K562 (cell line): ENCODE measurements at regions not wholly inside any gene's neighbourhood (a gene's known extent, or its start where the extent isn't known, plus 50 kb on each side); places are given as distances from the start of the nearest gene placed in this dataset.

ENCODE experiments used
- DPF2 ChIP-seq: fragments of 450-650 bp; IDR thresholded peaks from 2 replicates; pipeline ENCODE4 v1.6.1; 2016
- FOXA3 ChIP-seq, 2 experiments: fragments of 450-650 bp in 1 of 2; sonication (generic) in 1 of 2; formaldehyde crosslinking; IDR thresholded peaks in 1 of 2; conservative IDR thresholded peaks in 1 of 2; 2 replicates each; pipeline versions ENCODE4 v1.4.0 to v1.8.0; 2020 to 2022; ENCODE audit warnings: mild to moderate bottlenecking in 2 of 2, missing genetic modification reagents in 1 of 2
- ILF3 ChIP-seq: fragments of 450-650 bp; IDR thresholded peaks from 2 replicates; pipeline ENCODE4 v1.6.1; 2018; ENCODE audit warnings: antibody characterized with exemption, mild to moderate bottlenecking, moderate library complexity, borderline replicate concordance
- KDM1A ChIP-seq, 2 experiments: fragments of 450-650 bp; IDR thresholded peaks; 2 replicates each; pipeline ENCODE4 v1.6.1; 2016; ENCODE audit warnings: mild to moderate bottlenecking in 2 of 2
- MAFF ChIP-seq: IDR thresholded peaks from 2 replicates; pipeline ENCODE4 v1.6.1; 2012; ENCODE audit warnings: low read length, improper control_type of control experiment
- SMARCA4 ChIP-seq: fragments of 450-650 bp; IDR thresholded peaks from 2 replicates; pipeline ENCODE4 v1.6.1; 2016
- TCF7L2 ChIP-seq: fragments of 150-350 bp; IDR thresholded peaks from 2 replicates; pipeline ENCODE4 v1.6.1; 2016; ENCODE audit warnings: low read depth, mild to moderate bottlenecking, low read length, moderate library complexity
- U2AF1 ChIP-seq: fragments of 200-400 bp; formaldehyde crosslinking; optimal IDR thresholded peaks from 2 replicates; pipeline ENCODE3; 2017; ENCODE audit warnings: mild to moderate bottlenecking, low read depth, low read length, moderate library complexity
- TF ChIP-seq, protein P1 (sequence below): fragments of 200-600 bp; sonication (generic); IDR thresholded peaks from one replicate; pipeline ENCODE4 v1.6.1; 2012; ENCODE audit warnings: mild to moderate bottlenecking, low read depth, low read length, inconsistent platforms
- TF ChIP-seq, protein P2 (sequence below), 3 experiments: IDR thresholded peaks in 2 of 3; conservative IDR thresholded peaks in 1 of 3; 2 replicates each; pipeline ENCODE4 v1.5.1; 2011 to 2012; ENCODE audit warnings: low read length in 3 of 3, mild to moderate bottlenecking in 3 of 3, control low read depth in 2 of 3, improper control_type of control experiment in 1 of 3, inconsistent platforms in 1 of 3, low read depth in 1 of 3, mixed read lengths in 1 of 3, moderate library complexity in 1 of 3; ENCODE audit not compliant: insufficient read depth in 2 of 3
- TF ChIP-seq, protein P3 (sequence below): IDR thresholded peaks from 3 replicates; pipeline ENCODE4 v1.6.1; 2011; ENCODE audit warnings: borderline replicate concordance, mild to moderate bottlenecking; ENCODE audit not compliant: insufficient read length, insufficient read depth

DNA sequence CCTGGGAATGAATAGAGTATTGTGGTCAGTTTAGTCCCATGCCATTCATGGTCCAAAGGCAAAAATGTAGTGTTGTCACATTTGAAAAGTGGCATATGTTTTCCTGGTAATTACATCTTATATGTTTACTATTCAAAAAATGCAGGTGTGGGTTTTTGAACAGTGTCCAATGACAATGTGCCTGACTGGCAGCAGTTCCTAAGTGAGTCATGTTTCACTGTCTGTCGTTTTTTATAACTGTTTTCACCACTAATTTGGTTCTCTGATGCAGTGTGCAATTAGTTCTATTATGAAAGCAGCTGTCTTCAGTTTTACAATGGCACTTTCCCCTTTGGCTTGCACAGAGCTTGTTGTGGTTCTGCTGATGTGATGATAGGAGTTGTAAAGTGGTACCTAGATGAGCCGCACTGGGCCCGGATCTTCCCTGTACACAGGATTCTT is 162.3 kb downstream of the SEM1 start:
- TF ChIP-seq SMARCA4 (no peak), DPF2 (no peak), ILF3 (no peak), KDM1A (IDR thresholded peaks at IDR 0.05) (no peak), TCF7L2 (no peak), FOXA3 (CRISPR knock-in tag; conservative IDR thresholded peaks at IDR 0.05 in 1 of 2, IDR thresholded peaks at IDR 0.05 in 1 of 2) (no peak), U2AF1 (no peak), MAFF (no peak)
- TF ChIP-seq, protein P1, sequence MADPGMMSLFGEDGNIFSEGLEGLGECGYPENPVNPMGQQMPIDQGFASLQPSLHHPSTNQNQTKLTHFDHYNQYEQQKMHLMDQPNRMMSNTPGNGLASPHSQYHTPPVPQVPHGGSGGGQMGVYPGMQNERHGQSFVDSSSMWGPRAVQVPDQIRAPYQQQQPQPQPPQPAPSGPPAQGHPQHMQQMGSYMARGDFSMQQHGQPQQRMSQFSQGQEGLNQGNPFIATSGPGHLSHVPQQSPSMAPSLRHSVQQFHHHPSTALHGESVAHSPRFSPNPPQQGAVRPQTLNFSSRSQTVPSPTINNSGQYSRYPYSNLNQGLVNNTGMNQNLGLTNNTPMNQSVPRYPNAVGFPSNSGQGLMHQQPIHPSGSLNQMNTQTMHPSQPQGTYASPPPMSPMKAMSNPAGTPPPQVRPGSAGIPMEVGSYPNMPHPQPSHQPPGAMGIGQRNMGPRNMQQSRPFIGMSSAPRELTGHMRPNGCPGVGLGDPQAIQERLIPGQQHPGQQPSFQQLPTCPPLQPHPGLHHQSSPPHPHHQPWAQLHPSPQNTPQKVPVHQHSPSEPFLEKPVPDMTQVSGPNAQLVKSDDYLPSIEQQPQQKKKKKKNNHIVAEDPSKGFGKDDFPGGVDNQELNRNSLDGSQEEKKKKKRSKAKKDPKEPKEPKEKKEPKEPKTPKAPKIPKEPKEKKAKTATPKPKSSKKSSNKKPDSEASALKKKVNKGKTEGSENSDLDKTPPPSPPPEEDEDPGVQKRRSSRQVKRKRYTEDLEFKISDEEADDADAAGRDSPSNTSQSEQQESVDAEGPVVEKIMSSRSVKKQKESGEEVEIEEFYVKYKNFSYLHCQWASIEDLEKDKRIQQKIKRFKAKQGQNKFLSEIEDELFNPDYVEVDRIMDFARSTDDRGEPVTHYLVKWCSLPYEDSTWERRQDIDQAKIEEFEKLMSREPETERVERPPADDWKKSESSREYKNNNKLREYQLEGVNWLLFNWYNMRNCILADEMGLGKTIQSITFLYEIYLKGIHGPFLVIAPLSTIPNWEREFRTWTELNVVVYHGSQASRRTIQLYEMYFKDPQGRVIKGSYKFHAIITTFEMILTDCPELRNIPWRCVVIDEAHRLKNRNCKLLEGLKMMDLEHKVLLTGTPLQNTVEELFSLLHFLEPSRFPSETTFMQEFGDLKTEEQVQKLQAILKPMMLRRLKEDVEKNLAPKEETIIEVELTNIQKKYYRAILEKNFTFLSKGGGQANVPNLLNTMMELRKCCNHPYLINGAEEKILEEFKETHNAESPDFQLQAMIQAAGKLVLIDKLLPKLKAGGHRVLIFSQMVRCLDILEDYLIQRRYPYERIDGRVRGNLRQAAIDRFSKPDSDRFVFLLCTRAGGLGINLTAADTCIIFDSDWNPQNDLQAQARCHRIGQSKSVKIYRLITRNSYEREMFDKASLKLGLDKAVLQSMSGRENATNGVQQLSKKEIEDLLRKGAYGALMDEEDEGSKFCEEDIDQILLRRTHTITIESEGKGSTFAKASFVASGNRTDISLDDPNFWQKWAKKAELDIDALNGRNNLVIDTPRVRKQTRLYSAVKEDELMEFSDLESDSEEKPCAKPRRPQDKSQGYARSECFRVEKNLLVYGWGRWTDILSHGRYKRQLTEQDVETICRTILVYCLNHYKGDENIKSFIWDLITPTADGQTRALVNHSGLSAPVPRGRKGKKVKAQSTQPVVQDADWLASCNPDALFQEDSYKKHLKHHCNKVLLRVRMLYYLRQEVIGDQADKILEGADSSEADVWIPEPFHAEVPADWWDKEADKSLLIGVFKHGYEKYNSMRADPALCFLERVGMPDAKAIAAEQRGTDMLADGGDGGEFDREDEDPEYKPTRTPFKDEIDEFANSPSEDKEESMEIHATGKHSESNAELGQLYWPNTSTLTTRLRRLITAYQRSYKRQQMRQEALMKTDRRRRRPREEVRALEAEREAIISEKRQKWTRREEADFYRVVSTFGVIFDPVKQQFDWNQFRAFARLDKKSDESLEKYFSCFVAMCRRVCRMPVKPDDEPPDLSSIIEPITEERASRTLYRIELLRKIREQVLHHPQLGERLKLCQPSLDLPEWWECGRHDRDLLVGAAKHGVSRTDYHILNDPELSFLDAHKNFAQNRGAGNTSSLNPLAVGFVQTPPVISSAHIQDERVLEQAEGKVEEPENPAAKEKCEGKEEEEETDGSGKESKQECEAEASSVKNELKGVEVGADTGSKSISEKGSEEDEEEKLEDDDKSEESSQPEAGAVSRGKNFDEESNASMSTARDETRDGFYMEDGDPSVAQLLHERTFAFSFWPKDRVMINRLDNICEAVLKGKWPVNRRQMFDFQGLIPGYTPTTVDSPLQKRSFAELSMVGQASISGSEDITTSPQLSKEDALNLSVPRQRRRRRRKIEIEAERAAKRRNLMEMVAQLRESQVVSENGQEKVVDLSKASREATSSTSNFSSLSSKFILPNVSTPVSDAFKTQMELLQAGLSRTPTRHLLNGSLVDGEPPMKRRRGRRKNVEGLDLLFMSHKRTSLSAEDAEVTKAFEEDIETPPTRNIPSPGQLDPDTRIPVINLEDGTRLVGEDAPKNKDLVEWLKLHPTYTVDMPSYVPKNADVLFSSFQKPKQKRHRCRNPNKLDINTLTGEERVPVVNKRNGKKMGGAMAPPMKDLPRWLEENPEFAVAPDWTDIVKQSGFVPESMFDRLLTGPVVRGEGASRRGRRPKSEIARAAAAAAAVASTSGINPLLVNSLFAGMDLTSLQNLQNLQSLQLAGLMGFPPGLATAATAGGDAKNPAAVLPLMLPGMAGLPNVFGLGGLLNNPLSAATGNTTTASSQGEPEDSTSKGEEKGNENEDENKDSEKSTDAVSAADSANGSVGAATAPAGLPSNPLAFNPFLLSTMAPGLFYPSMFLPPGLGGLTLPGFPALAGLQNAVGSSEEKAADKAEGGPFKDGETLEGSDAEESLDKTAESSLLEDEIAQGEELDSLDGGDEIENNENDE: no peak
- TF ChIP-seq, protein P2, sequence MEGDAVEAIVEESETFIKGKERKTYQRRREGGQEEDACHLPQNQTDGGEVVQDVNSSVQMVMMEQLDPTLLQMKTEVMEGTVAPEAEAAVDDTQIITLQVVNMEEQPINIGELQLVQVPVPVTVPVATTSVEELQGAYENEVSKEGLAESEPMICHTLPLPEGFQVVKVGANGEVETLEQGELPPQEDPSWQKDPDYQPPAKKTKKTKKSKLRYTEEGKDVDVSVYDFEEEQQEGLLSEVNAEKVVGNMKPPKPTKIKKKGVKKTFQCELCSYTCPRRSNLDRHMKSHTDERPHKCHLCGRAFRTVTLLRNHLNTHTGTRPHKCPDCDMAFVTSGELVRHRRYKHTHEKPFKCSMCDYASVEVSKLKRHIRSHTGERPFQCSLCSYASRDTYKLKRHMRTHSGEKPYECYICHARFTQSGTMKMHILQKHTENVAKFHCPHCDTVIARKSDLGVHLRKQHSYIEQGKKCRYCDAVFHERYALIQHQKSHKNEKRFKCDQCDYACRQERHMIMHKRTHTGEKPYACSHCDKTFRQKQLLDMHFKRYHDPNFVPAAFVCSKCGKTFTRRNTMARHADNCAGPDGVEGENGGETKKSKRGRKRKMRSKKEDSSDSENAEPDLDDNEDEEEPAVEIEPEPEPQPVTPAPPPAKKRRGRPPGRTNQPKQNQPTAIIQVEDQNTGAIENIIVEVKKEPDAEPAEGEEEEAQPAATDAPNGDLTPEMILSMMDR (IDR thresholded peaks at IDR 0.05 in 2 of 3, conservative IDR thresholded peaks at IDR 0.05 in 1 of 3; ENCODE audit: insufficient read depth in 2 of 3, low read depth in 1 of 3, low read length in 3 of 3): no peak
- TF ChIP-seq, protein P3, sequence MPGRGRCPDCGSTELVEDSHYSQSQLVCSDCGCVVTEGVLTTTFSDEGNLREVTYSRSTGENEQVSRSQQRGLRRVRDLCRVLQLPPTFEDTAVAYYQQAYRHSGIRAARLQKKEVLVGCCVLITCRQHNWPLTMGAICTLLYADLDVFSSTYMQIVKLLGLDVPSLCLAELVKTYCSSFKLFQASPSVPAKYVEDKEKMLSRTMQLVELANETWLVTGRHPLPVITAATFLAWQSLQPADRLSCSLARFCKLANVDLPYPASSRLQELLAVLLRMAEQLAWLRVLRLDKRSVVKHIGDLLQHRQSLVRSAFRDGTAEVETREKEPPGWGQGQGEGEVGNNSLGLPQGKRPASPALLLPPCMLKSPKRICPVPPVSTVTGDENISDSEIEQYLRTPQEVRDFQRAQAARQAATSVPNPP: no peak
